ENCODE measurements at regions not wholly inside any gene's neighbourhood (a gene's known extent, or its start where the extent isn't known, plus 50 kb on each side); places are given as distances from the start of the nearest gene placed in this dataset.

DNA sequence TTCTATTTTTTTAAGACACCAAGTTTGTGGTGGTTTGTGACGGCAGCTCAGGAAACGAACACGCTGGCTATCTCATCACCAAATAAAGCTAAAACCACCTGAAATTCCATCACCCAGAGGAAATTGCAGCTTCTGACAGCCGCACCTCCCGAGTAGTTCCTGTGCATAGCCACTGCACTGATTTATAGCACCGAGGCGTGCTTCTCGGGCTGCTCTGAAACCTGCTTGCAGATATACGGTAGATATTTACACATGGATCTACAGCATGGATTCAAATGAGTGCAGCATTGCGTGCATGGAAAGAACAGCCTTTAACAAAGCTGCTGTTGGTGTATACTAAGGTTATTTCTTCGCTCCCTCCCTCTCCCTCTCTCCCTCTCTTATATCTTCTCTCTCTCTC lies 153.8 kb downstream of the PHF2 start:
- no peak for DNase-seq (ENCODE audit: low read depth)

Data from renal cortical epithelial cell (primary cell).